Fibroblast of the aortic adventitia (primary cell): ENCODE measurements at regions not wholly inside any gene's neighbourhood (a gene's known extent, or its start where the extent isn't known, plus 50 kb on each side); places are given as distances from the start of the nearest gene placed in this dataset.

ENCODE experiments used
- DNase-seq: peaks from one replicate; pipeline ENCODE4 v3.0.0-alpha.2; 2010; ENCODE audit warnings: low read depth
- H3K4me3 ChIP-seq: 2 replicates; pipeline ENCODE4 v1.5.1; 2011; ENCODE audit warnings: low read depth, mild to moderate bottlenecking, control low read depth, low read length, moderate library complexity
- CTCF ChIP-seq: IDR thresholded peaks from 2 replicates; pipeline ENCODE4 v1.5.1; 2011; ENCODE audit warnings: mild to moderate bottlenecking, low read length, control low read depth, inconsistent platforms; ENCODE audit not compliant: insufficient read depth

GRCh38 chr3:72255191-72255590, 470.2 kb upstream of the PROK2 start:
- peak; percentile 43 for DNase-seq
- TF ChIP-seq CTCF: no peak
- no peak overlapping the region for H3K4me3 ChIP-seq

- no peak for DNase-seq
- H3K4me3 ChIP-seq: no peak overlapping the region
- no peak for TF ChIP-seq CTCF
Measured at GRCh38 chr3:72254483-72254882, 469.5 kb upstream of the PROK2 start.

- no peak overlapping the region for H3K4me3 ChIP-seq
- no peak for TF ChIP-seq CTCF
- no peak for DNase-seq
Measured at GRCh38 chr3:72250725-72251124, 465.8 kb upstream of the PROK2 start.

- no peak overlapping the region for H3K4me3 ChIP-seq
- TF ChIP-seq CTCF: no peak
Measured at GRCh38 chr3:72248869-72249268, 463.9 kb upstream of the PROK2 start.

GRCh38 chr3:72248389-72248761, 463.4 kb upstream of the PROK2 start:
- TF ChIP-seq CTCF: no peak
- H3K4me3 ChIP-seq: no peak overlapping the region
- DNase-seq: no peak

More at GRCh38 chr3:72248869-72249268, 463.9 kb upstream of the PROK2 start:
- no peak for DNase-seq

GRCh38 chr3:72247645-72248388, 462.9 kb upstream of the PROK2 start:
- TF ChIP-seq CTCF: no peak

GRCh38 chr3:72247126-72247525, 462.2 kb upstream of the PROK2 start:
- no peak overlapping the region for H3K4me3 ChIP-seq
- TF ChIP-seq CTCF: no peak
- no peak for DNase-seq

More at GRCh38 chr3:72247645-72248388, 462.9 kb upstream of the PROK2 start:
- H3K4me3 ChIP-seq: no peak overlapping the region
- peak; percentile 58 for DNase-seq
